ENCODE measurements at regions not wholly inside any gene's neighbourhood (a gene's known extent, or its start where the extent isn't known, plus 50 kb on each side); places are given as distances from the start of the nearest gene placed in this dataset.

DNA sequence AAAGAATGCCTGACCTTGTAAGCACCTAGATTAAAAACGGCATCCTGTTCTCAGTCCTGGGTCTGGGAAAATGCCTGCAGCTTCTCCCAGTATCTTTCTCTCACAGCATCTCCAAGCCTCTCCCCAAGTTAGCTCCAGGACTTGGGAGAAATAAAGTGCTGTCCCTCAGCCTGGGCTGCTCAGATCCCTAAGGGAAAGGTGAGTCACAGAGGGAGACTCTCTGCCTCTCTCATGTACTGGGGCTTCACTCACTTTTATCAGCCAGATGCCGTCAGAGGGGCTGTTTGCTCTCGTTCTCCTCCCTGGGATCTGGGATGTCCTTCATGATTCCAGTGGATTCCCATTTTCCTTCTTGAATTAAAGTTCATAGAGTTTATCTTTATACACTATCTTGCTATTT lies 293.6 kb downstream of the COL12A1 start:
- TF ChIP-seq, protein P1, sequence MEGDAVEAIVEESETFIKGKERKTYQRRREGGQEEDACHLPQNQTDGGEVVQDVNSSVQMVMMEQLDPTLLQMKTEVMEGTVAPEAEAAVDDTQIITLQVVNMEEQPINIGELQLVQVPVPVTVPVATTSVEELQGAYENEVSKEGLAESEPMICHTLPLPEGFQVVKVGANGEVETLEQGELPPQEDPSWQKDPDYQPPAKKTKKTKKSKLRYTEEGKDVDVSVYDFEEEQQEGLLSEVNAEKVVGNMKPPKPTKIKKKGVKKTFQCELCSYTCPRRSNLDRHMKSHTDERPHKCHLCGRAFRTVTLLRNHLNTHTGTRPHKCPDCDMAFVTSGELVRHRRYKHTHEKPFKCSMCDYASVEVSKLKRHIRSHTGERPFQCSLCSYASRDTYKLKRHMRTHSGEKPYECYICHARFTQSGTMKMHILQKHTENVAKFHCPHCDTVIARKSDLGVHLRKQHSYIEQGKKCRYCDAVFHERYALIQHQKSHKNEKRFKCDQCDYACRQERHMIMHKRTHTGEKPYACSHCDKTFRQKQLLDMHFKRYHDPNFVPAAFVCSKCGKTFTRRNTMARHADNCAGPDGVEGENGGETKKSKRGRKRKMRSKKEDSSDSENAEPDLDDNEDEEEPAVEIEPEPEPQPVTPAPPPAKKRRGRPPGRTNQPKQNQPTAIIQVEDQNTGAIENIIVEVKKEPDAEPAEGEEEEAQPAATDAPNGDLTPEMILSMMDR (IDR thresholded peaks at IDR 0.05; ENCODE audit: borderline replicate concordance, extremely low read depth, low read length, poor library complexity, severe bottlenecking), result no peak
- no peak for TF ChIP-seq EZH2 (IDR thresholded peaks at IDR 0.05; ENCODE audit: borderline replicate concordance, low read depth, low read length, severe bottlenecking)
